Pancreas (tissue), 10 donors: ENCODE measurements at regions not wholly inside any gene's neighbourhood (a gene's known extent, or its start where the extent isn't known, plus 50 kb on each side); places are given as distances from the start of the nearest gene placed in this dataset.

Source experiments
- ATAC-seq, 4 donors: fragments of 200-7000 bp; cut with Tn5 transposase; one replicate each; pipeline versions ENCODE4 v1.8.0 to v1.9.1; 2020; ENCODE audit warnings: mild to moderate bottlenecking in 4 of 4, moderate library complexity in 4 of 4
- DNase-seq, 6 donors: peaks; one replicate each; pipeline ENCODE4 v3.0.0-alpha.2; 2020
- FAIRE-seq: peaks from 2 replicates; lab custom pipeline; 2012; peaks lifted over from hg19 to GRCh38; lab: Jason Lieb, UNC
- H3K27ac ChIP-seq, 4 donors: fragments of 200-600 bp; sonication (generic); 1 replicate in 3 of 4; 2 replicates in 1 of 4; pipeline versions ENCODE4 v1.5.0 to v1.8.0; 2020
- H3K27me3 ChIP-seq, 4 donors: fragments of 200-600 bp; one replicate each; pipeline ENCODE4 v1.8.0; 2021
- H3K36me3 ChIP-seq, 3 donors: fragments of 200-600 bp; sonication (generic) in 1 of 3; one replicate each; pipeline versions ENCODE4 v1.5.0 to v1.8.0; 2020 to 2021
- H3K4me1 ChIP-seq, 3 donors: fragments of 200-600 bp; one replicate each; pipeline ENCODE4 v1.8.0; 2021
- H3K4me3 ChIP-seq, 4 donors: fragments of 200-600 bp; sonication (generic) in 2 of 4; one replicate each; pipeline versions ENCODE4 v1.5.0 to v1.8.0; 2020 to 2021
- H3K9me3 ChIP-seq, 4 donors: fragments of 200-600 bp; one replicate each; pipeline ENCODE4 v1.8.0; 2021
- WGBS, 2 donors: extraction: QIAGEN DNeasy Blood & Tissue Kit; methylation state at CpG; one replicate each; pipeline ENCODE4 v1.1.7; 2013; 5-methylcytosine and 5-hydroxymethylcytosine counted together
- intact Hi-C, 3 donors: fragments of 100-400 bp; cut with DNase I; formaldehyde crosslinking; loops; one replicate each; pipeline versions ENCODE4 v1.11.1 to v1.14.2; 2022
- TF ChIP-seq, protein P1 (sequence below), 4 donors: fragments of 200-600 bp; sonication (generic) in 3 of 4; IDR thresholded peaks; one replicate each; pipeline versions ENCODE4 v1.5.0 to v1.8.0; 2021; ENCODE audit warnings: antibody characterized with exemption in 4 of 4
- donor health status: healthy with polysubstance abuse.
- donor health status: DM: no; HTN: no; CAD: no; lungs with moderate emphysema.
- donor health status: DM: no; HTN: no; CAD: no.
- donor health status: control.
- donor health status: control.
- donor health status: Bipolar disorder and iron deficiency.
- donor health status: DM: yes; HTN: yes; CAD: no.
- donor health status: DM: no; HTN: no; CAD: no.
- donor health status: DM: no; HTN: no; CAD: no.
- donor health status: DM: yes; HTN: yes; CAD: no.

DNA sequence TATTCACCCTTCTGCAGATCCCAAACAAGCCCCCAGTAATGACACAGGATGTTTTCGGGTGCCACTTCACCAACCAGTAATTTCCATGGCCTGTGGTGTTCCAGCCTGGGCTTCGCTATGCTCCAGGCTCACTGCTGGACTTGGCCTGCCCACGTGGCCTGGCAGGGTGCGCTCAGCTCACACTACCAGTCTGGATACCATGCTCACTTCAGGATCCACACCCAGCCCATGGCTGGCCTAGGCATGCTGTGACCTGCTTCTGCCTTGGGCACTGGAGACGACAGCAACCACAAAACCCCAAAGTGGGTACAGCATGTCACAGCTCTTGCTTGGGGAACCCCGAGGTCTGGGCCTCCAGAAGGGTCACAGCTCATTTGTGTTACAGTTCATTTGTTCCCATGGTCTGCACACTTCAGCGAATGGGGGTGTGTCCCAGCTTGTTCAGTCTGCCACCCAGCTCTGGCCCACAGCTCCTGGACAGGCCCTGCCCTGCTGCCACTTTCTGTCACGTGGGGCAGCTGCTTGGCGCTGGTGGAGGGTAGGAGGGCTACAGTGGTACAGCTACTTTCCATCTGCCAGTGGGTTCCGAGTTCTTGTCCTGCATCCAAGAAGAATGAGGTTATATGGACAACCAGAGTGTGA is 650.8 kb downstream of the MCTP2 start:
- no peak overlapping the region for H3K27ac ChIP-seq
- no peak overlapping the region for H3K4me3 ChIP-seq
- FAIRE-seq, result no peak
- peak in 1 of 6 donors; percentile 20 for DNase-seq
- H3K4me1 ChIP-seq, result no peaks in the 10 kb centered on the region
- TF ChIP-seq, protein P1, sequence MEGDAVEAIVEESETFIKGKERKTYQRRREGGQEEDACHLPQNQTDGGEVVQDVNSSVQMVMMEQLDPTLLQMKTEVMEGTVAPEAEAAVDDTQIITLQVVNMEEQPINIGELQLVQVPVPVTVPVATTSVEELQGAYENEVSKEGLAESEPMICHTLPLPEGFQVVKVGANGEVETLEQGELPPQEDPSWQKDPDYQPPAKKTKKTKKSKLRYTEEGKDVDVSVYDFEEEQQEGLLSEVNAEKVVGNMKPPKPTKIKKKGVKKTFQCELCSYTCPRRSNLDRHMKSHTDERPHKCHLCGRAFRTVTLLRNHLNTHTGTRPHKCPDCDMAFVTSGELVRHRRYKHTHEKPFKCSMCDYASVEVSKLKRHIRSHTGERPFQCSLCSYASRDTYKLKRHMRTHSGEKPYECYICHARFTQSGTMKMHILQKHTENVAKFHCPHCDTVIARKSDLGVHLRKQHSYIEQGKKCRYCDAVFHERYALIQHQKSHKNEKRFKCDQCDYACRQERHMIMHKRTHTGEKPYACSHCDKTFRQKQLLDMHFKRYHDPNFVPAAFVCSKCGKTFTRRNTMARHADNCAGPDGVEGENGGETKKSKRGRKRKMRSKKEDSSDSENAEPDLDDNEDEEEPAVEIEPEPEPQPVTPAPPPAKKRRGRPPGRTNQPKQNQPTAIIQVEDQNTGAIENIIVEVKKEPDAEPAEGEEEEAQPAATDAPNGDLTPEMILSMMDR (IDR thresholded peaks at IDR 0.05), result no peak
- no peak for ATAC-seq
- no peaks in the 10 kb centered on the region for H3K9me3 ChIP-seq
- intact Hi-C loops, result no loop called here
- no peaks in the 10 kb centered on the region for H3K36me3 ChIP-seq
- no peaks in the 10 kb centered on the region for H3K27me3 ChIP-seq
- WGBS, 2 donors, result 69 to 75% methylated on average over 10 of the region's 10 CpGs

DNA sequence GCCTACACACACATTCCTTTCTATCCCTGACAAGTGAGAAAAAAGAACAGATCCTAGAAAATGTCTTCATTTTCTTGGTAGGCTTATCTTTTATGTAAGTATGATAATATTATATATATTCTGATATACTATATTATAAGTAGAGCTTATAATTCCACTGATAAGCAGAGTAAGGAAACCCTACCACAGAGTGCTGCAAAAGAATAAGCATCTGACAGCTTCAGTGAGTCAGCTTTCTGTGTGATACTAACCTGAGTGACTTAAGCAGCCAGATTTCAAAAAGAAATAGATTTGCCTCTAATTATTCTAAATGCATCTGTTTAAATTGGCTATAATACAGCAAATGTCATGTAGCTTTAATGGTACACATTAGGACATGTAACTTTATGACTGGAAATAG is 656.0 kb downstream of the MCTP2 start:
- DNase-seq (no peak), ATAC-seq (no peak), FAIRE-seq (no peak)
- H3K4me3 ChIP-seq, result no peak overlapping the region
- no peak overlapping the region for H3K27ac ChIP-seq
- H3K4me1 ChIP-seq, result no peaks in the 10 kb centered on the region
- H3K36me3 ChIP-seq, result no peaks in the 10 kb centered on the region
- intact Hi-C loops, result no loop called here
- TF ChIP-seq, protein P1 (IDR thresholded peaks at IDR 0.05), result no peak
- no peaks in the 10 kb centered on the region for H3K9me3 ChIP-seq
- H3K27me3 ChIP-seq, result no peaks in the 10 kb centered on the region

DNA sequence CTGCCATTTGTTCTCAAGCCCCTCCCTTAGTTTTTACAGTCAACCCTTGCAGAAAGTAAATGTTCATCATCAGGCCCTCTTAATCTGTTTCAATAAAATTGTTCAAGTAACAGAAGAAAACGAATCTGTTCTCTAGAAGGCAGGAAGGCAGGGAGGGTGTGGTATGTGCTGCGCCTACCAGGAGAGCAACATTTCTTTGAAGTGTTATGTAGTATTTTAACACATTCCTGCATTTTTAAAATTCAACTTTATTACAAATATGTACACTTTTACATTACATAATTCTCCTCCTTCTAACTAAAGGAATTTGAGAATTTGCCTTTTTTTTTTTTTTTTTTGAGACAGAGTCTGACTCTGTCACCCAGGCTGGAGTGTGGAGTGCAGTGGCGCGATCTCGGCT is 657.8 kb downstream of the MCTP2 start:
- WGBS, 2 donors, result 89% methylated on average over 5 of the region's 5 CpGs
- ATAC-seq, result no peak
- H3K27ac ChIP-seq, result no peak overlapping the region
- no peak for DNase-seq
- H3K36me3 ChIP-seq, result no peaks in the 10 kb centered on the region
- no peaks in the 10 kb centered on the region for H3K4me1 ChIP-seq
- no peak overlapping the region for H3K4me3 ChIP-seq
- TF ChIP-seq, protein P1 (IDR thresholded peaks at IDR 0.05), result no peak
- intact Hi-C loops, result no loop called here
- no peak for FAIRE-seq
- H3K27me3 ChIP-seq, result no peaks in the 10 kb centered on the region
- H3K9me3 ChIP-seq, result no peaks in the 10 kb centered on the region

DNA sequence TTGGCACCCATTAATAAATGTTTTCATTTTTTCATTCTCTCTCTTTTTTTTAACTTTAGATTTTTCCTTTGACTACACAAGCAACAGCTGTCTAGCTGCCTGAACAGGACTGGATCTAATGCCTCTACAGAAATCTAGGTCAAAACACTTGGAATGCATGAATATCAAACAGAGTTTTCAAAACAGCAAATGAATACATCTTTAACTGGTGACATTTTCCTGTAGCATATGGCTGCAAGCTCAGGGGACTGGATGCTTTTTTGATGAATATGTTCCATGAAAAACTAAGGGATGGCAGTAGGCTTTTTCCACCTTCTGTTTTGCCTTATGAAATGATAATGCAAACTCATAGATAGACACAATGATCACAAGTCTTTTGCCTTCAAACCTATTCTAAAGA is 661.7 kb downstream of the MCTP2 start:
- Histone ChIP-seq H3K9me3 (peaks cover 0 to 5% (median 0%) of the 10 kb centered on the region in 4 donors), H3K27ac (no peak overlapping the region), H3K27me3 (no peaks in the 10 kb centered on the region), H3K36me3 (no peaks in the 10 kb centered on the region), H3K4me3 (no peak overlapping the region), H3K4me1 (no peaks in the 10 kb centered on the region)
- TF ChIP-seq, protein P1 (IDR thresholded peaks at IDR 0.05), result no peak
- no peak for DNase-seq
- intact Hi-C loops, result no loop called here
- ATAC-seq, result no peak
- no peak for FAIRE-seq

DNA sequence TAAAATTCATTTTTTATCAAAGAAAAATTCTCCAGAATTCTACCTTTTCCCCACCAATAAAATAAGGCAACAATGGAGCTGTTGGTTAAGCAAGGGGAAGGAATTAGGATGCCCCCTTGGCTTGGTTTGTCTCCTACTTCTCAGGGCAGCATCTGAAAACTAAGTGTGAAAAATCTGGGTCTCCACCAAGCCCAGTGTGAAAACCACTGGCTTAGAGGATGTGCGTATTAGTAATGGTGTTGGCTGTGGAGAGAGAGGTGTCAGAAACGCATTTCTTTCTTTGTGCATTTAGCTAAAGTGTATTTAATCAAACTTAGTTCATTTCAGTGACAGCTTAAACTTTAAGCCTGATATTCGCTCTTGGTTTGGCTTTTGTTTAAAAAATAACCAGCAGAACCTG is 662.7 kb downstream of the MCTP2 start:
- H3K36me3 ChIP-seq, result no peaks in the 10 kb centered on the region
- H3K27me3 ChIP-seq, result no peaks in the 10 kb centered on the region
- 26 to 34% methylated on average over 3 of the region's 3 CpGs for WGBS, 2 donors
- ATAC-seq (no peak), DNase-seq (no peak), FAIRE-seq (no peak)
- no peak overlapping the region for H3K4me3 ChIP-seq
- intact Hi-C loops, result no loop called here
- H3K27ac ChIP-seq, result no peak overlapping the region
- TF ChIP-seq, protein P1 (IDR thresholded peaks at IDR 0.05), result no peak
- no peaks in the 10 kb centered on the region for H3K4me1 ChIP-seq
- peaks cover 0 to 5% (median 0%) of the 10 kb centered on the region in 4 donors for H3K9me3 ChIP-seq
